HG03159 (cell line): ENCODE measurements at regions not wholly inside any gene's neighbourhood (a gene's known extent, or its start where the extent isn't known, plus 50 kb on each side); places are given as distances from the start of the nearest gene placed in this dataset.
"Not testable (repeated sequence)": the region's sequence is repeated elsewhere in the genome, so short reads cannot be mapped to it uniquely, and the experiment has no call there.

Source experiments
- ATAC-seq: cut with Tn5 transposase; IDR thresholded peaks from one replicate; pipeline ENCODE4 v1.9.1; 2021; ENCODE audit warnings: mild to moderate bottlenecking, moderate library complexity; ENCODE audit not compliant: unreplicated experiment

- ATAC-seq = not testable (repeated sequence)
Observed at GRCh38 chr16:15205939-15206338, 111.9 kb upstream of the RRN3 start.

DNA sequence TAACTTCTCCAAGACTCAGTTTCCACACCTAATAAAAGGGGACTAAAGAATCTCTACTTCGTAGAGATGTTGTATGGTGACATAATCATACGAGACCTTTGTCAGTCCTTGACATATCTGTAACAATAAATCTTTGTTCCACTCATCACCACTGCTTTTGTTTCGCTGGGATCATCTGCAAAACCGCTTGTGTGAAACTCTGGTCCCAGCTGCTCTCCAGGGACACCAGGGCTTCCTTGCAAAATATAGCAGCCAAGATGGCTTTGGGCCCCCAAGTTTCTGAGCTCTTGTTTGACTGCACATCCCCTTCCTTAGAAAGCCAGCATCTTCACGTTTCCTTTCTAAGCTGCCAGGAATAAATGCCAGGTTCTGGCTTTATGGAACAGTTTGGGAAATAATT is 110.5 kb upstream of the RRN3 start:
- ATAC-seq = not testable (repeated sequence)

- ATAC-seq = not testable (repeated sequence)
Observed at GRCh38 chr16:15192813-15193212, 98.7 kb upstream of the RRN3 start.

DNA sequence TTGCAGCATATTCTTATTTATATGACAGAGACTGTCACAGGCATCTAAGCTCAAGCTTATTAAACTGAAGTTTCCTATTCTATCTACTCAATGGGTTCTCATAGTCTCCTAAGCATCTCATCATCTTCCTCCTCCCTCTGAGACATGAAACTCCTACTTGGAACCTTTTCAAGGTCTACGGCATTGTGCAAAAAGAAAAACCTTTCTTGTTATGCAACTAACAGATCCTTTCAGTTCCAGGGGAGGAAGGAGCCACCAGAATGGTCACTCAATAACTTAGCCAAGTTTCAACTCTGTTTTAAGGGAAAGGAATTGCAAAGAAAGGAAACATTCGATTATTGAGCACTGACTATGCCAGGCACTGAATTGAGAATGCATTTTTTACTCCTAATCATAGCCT is 98.1 kb upstream of the RRN3 start:
- not testable (repeated sequence) for ATAC-seq

DNA sequence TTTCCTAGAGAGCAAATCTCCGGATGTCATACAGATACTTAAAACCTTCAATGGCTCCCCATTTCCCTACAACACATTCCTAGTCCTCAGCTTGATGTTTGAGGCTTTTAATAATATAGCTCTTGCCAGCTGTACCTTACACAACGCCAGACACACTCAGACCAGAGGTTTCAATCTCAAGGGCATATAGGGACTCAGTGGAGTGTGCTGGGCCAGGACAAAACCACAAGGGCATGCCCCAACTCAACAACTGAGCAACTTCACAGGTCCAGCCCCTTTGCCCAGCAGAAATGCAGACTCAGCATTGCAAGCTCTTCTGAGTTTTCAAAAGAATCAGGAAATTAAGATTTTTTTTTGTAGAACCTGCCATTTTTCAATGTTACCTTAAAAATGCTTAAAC is 95.4 kb upstream of the RRN3 start:
- ATAC-seq = not testable (repeated sequence)
